DMS153 treated with DMSO at 0.1 percent for 48 hours (cell line): ENCODE measurements at regions not wholly inside any gene's neighbourhood (a gene's known extent, or its start where the extent isn't known, plus 50 kb on each side); places are given as distances from the start of the nearest gene placed in this dataset.

ENCODE experiments used
- DNase-seq: peaks from one replicate; lab custom pipeline; 2025; ENCODE audit not compliant: unreplicated experiment; lab: John Stamatoyannopoulos, UW

DNA sequence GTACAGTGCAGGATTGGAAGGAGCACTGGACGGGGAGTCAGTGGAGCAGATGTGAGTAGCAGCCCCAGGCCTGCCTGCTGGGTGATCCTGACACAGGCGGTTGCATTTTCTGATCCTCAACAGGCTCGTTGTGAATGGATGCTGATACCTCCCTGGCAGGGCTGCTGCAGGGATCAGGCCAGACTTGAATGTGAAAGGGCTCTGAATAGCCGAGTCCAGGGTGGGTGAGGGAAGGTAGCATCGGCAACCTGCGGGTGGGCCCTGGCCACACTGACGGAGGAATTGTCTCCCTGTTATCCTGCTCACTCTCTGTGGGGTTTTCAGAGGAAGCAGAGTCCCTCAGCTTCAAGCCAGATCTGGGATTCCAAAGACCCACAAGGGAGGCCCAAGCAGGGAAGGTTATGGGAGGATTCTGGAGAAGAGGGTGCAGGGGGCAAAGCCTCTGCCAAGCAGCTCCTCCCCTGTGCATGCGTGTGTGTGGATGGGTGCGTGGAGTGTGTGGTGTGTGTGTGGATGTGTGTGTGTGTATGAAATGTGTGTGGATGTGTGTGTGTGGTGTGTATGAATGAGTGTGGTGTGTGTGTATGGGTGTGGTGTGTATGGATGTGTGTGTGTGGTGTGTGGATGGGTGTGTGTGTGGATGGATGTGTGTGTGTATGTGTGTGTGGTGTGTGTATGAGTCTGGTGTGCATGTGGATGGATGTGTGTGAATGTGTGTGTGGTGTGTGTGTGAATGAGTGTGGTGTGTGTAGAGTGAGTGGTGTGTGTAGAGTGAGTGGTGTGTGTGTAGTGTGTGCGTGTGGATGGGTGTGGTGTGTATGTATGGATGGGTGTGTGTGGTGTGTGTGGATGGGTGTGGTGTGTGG, 100.3 kb downstream of the UBIAD1 start:
- no peak for DNase-seq

DNA sequence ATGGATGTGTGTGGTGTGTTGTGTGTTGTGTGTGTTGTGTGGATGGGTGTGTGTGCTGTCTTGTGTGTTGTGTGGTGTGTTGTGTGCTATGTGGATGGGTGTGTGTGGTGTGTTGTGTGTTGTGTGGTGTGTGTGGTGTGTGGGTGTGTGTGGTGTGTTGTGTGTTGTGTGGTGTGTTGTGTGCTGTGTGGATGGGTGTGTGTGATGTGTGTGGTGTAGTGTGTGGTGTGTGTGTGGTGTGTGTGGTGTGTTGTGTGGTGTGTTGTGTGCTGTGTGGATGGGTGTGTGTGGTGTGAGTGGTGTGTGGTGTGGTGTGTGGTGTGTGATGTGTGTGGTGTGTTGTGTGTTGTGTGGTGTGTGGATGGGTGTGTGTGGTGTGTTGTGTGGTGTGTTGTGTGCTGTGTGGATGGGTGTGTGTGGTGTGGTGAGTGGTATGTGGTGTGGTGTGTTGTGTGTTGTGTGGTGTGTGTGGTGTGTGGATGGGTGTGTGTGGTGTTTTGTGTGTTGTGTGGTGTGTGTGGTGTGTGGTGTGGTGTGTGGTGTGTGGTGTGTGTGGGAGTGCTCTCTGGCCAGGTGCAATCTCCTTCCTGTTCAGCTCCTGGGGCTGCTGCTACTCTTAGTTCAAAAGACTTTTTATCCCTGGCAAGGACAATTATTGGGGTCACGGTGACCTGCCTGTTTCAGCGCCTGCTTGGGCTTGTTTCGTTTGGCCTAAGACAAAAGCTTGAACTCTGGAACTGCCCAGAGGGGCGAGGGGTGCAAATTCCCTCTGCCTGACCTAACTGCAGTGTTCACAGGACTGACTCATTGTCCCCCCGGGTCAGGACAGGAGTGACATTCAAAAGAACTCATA, 101.1 kb downstream of the UBIAD1 start:
- no peak for DNase-seq

DNA sequence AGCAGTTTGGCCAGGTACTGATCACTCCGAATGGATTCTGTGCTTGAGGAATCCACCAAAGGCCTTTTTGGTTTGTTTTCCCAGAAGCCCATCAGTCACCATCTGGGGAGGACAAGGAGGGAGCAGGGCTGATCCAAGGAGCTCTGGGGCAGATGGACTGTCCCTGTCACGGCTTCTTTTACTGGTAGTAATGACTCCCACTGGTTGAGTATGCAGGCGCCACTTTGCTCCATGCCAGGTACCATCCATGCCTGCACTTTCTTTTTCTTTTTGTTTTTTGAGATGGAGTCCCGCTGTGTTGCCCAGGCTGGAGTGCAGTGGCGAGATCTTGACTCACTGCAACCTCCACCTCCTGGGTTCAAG, 101.7 kb downstream of the UBIAD1 start:
- DNase-seq, result no peak

DNA sequence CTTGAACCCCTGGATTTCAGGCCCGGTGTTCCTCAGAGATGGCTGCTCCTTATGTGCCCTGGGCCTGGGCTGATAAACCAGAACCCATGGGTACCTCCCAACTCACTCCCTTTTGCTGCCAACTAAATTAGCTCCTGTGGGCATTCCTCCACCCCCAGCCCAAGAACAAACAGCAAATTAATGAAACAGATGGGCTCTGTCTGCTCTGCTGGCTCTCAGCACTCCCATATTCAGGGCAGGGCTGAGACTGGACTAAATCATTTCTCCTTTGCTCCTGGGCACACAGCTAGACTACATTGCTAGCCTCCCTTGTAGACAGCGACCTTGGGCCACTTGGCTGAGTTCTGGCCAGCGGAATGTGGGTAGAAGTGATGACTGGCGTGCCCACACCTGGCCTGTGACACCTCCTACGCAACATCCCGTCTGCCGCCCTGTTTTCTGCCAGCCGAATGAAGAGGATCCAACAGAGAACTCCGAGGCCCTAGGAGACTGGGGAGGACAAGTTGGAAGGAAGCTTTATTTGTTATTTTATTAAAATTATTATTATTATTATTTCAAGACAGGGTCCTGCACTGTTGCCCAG, 101.9 kb upstream of the DISP3 start:
- no peak for DNase-seq

DNA sequence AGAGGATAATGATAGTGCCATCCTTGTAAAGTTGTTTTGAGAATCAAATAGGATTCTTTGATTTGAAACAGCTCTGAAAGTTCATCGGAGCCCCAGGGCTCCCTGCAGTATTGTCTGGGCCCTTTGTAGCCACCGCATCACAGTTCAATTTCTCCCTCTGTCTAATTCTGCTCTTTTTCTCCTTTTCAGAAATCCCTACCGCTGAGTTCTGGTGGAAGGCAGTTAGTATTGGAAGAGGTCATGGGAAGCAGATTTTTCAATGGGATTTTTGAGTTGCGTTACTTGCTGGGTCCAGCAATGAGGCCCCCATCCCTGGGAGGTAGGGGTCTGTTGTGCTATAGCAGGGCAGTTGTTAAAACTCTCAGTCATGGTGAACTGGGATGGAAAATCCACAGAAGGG, 101.0 kb upstream of the DISP3 start:
- no peak for DNase-seq

DNA sequence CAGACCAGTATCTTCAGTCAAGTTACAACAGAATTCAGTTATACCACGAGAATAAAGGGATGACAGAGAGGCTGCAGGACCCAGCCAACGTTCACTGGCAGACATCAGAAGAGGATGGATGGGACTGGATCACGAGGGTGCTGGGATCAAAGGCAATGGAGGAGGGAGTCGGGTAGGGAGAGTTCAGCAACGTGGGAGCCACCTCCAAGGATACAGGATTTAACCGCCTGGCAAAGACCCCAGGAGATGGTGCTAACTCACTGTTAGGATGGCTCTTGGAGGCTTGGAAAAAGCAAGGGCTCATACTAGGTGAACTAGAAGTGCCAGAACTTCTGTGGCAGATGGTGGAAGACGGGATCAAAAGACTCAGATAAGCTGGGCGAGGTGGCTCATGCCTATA, 99.1 kb upstream of the DISP3 start:
- DNase-seq, result no peak

DNA sequence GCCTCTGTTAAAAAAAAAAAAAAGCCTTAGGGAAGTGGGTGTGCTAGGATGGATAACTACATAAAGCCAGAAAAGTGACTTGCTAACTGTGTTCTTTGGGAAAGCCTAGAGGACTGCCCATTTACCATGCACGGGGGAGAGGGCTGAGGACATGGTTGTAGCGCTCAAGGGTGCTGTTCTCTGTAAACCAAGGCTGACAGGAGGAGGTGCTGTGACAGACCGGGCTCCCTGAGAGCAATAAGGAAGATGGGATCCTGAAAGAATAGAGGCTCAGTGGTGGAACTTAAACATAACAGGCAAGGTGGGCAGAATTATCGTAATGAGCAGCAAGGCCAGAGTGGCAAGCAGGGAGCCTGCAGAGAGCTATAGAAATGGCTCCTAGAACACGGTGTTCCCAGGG, 98.5 kb upstream of the DISP3 start:
- DNase-seq, result no peak

DNA sequence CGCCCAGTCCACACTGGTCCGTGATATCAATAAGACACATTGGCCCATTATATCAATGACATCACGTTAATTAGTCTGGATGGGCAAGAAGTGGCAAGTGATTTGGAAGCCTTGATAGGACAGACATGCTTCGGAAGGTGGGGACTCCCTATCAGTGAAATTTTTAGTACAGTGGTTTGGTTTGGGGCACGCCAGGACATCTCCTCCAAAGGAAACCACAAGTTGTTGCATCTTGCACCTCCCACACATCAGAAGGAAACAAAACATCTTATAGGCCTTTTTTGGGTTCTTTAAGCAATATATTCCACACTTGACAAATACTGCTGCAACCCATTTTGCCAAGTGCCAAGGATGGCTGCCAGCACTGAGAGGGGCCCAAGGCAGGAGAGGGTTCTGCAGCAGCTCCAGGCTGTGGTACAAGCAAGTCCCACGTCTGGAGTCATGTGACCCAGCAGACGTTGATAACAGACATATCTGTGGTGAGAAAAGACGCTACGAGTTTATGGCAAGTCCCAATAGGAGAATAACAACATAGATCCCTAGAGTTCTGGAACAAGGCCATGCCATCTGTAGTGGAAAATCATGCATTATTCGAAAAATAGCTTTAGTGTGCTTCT, 95.3 kb upstream of the DISP3 start:
- DNase-seq, result no peak

DNA sequence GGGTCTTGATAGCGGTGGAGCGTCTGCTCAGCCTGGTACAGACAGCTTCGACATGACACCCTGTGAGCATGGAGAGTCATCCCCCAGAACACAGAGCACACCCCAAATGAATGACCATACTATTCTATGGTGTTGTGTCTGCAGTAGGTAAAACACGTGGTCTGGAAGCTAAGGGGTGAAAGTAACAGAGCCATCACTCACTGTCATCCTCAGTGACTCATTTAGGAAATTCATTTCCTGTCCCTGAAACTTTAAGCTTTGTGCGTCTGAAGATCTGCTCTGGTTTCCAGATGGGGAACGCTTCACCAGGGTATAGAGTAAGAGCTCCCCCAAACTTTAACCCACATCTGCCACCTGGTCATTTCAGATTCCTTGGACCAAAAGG, 94.8 kb upstream of the DISP3 start:
- DNase-seq, result no peak

DNA sequence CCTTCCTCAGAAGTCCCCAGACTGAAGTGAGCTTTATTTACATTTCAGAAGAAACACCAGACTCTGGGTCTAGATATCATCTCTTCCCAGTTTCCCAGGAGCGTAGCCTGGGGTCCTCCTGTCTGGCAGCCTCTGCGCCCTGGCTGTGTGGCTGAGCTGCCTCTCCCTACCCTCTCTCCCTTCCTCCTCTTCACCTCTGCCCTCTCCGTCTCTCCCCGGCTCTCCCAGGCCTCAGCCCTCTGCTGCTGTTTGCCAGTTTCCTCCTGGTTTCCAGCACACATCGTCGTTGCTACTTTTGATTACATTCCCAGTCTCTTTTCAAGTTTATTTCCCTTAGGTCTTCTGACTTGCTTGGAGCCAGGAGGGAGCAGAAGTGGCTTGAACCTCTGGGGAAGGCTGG, 91.1 kb upstream of the DISP3 start:
- DNase-seq, result no peak

DNA sequence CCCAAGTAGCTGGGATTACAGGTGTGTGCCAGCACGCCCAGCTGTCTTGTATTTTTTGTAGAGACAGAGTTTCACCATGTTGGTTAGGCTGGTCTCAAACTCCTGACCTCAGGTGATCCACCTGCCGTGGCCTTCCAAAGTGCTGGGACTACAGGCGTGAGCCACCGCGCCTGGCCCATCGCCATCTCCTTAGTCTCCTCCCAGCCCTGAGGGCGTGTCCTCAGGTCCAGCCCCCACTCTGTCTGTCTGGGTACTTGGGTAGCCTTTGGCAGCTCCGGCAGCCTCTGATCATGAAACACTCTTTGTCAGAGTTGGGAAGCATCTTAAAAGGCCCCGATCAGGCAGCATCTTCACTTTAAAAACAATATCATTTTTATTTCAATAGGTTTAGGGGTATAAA, 90.3 kb upstream of the DISP3 start:
- no peak for DNase-seq

DNA sequence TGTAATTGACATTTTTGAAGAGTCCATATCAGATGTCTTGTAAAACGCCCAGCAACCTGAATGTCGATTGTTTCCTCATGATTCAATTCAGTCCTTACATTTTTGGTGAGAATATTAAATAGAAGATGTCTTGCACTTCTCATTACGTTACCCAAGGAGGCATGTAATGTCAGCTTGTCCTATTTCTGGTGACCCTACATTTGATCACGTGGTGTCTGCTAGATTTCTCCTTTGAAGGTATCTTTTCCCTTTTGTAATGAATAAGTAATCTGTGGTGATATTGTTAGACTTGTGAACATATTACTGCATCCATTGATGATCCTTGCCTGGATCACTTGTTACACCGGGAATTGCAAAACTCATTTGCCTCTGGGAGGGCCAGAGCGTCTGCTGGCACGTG, 87.6 kb upstream of the DISP3 start:
- DNase-seq, result no peak

DNA sequence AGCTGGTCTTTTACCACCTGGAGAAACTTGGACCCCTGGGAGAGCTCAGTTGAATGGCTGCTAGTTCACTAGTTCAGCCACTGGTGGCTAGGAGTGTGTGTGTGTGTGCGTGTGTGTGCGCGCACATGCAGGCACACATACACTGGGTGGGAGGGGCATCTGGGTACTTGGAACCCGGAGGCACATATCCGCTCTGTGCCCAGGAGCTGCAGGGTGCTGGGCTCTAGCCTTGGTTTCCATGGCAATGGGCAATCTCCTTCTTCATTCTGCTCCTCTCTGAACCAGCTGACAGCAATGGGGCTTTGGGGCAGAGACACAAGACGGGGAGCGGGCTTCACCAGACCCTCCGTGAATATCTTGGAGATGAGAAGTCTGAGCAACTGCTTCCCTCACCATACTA, 87.1 kb upstream of the DISP3 start:
- no peak for DNase-seq

DNA sequence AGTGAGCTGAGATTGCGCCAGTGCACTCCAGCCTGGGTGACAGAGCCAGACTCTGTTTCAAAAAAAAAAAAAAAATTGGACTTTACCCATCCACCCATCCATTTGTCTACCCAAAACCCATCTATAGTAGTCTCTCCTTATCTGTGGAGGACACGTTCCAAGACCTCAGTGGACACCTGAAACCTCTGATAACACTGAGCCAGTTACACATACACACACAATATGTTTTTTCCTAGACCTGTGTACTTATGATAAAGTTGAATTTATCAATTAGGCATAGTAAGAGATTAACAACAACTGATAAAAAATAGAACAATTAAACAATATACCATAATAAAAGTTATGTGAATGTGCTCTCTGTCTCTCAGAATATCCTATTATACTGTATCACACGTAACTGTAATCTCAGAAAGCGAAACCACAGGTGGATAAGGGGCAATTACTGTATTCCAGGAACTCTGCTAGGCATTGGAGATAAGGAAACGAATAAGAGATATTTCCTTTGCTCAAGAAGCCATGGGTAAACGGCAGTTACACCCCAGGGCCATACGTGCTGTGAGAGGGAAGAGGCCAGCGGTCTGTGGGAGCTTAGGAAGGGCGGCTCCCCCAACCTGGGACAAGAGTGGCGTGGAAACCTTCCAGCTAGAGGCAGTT, 84.2 kb upstream of the DISP3 start:
- DNase-seq, result no peak

DNA sequence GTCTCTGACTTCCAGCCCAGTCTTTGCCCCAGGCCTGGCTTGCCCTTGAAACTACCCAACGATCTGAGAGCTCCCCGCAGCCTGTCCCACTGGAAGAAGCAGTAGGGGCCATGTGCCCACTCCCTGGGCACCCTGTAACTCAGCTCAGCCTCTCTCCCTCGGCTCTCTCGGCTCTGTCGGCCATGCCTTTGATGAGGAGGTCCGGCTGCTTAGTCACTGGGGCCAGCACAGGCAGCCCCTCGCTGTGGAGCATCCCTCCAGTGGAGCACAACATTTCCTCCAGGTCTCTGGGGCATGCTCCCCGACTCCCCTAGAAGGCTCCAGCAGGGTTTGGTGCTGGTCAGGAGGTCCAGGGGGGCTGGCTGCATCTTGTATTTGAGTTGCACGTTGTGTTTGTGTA, 83.3 kb upstream of the DISP3 start:
- no peak for DNase-seq

DNA sequence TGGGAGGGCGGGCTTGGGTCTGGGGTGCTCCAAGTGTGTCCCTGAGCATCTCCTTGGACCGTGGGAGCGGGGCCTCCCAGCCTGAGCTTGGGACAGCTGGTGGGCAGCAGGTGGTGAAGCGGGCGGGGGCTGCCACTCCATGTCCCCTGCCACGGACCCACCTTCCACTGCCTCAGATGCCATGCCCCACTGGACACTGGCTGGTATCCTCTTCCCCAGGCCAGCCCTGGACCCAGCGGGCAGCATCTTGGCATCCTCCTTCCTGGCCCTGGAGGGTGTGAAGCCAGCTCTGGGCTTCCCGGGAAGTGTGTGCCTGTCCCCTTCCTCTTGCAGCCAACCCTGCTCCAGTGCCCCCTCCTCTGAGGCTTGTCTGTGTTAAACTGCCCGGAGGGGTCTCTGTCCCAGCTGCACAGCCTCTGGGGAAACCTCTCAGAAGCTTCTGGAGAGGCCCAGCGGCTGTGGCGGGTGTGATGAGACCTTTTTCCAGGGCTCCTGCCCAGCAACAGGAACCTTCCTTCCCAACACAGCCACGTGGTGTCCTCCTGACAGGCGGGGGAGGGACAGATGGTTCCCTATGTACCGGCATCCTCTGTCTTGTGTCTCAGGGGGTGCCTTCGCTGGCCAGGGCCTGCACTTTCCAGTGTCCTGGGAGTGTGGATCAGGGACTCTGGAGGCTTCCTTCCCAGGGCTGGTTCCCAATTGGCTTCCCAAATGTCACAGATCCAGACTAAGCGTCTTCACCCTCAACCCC, 81.6 kb upstream of the DISP3 start:
- DNase-seq, result no peak

DNA sequence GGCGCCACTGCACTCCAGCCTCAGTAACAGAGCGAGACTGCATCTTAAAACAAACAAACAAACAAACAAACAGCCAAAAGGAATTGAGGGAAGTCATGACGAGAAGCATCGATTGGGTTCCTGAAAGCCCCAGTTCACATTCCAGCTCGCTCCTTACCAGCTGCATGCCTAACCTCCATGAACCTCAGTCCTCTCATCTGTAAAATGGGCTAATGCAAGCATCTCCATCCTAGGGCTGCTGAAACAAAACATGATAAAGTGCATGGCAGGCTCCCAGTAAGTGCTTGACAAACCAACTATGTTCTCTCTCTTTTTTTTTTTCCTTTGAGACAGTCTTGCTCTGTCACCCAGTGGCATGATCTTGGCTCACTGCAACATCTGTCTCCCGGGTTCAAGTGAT, 79.7 kb upstream of the DISP3 start:
- DNase-seq, result no peak

DNA sequence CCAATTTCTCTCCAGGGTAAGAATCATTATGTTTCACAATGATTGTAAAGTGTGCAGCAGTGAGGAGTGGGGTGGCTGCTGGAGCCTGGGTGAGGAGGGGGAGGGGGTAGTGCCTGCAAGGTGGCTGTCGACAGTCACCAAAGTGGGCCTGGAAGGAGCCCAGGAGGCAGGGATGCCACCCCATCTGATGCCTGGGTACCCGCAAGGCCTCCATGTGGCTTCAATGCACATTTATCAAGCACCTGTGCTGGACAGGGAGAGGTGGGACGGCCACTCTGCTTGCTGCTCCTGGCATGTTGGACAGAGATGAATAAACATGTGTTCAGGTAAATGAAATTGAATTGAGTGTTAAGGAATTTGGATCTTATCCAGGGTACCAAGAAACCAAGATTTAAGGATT, 78.8 kb upstream of the DISP3 start:
- DNase-seq, result no peak

DNA sequence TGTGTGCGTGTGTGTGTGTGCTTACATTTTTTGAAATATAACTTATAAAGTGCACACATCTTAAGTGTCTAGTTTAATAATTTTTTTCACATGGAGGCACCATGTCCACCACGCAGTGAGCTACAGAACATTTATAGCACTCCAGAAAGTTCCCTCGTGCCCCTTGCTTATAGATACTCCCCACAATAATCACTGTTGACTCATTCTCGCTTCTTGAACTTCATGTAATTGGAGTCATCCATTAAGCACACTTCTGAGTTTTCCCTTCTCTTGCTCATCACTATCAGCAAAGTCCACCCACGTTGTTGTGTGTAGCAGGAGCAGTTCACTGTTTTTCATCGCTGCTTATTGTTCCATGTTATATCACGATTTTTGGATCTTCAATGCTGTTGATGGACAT, 78.4 kb upstream of the DISP3 start:
- DNase-seq, result no peak

DNA sequence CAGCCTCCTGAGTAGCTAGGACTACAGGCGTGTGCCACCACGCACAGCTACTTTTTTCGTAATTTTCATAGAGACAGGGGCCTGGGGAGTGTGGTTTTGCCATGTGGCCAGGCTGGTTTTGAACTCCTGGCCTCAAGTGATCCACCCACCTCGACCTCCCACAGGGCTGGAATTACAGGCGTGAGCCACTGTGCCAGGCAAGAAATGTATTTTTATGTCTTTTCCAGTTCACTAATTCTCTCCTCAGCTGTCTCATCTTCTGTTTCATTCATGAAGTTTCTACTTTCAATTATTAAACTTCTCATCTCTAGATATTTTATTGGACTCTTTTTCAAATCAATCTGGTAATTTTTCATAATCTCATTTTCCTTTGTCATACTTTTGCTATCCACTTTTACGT, 72.1 kb upstream of the DISP3 start:
- no peak for DNase-seq
